Hepatic stellate cell (primary cell): ENCODE measurements at regions not wholly inside any gene's neighbourhood (a gene's known extent, or its start where the extent isn't known, plus 50 kb on each side); places are given as distances from the start of the nearest gene placed in this dataset.
"Not testable (repeated sequence)": the region's sequence is repeated elsewhere in the genome, so short reads cannot be mapped to it uniquely, and the experiment has no call there.

Source experiments
- DNase-seq: peaks from one replicate; pipeline ENCODE4 v3.0.0; 2011; ENCODE audit warnings: low spot score

DNA sequence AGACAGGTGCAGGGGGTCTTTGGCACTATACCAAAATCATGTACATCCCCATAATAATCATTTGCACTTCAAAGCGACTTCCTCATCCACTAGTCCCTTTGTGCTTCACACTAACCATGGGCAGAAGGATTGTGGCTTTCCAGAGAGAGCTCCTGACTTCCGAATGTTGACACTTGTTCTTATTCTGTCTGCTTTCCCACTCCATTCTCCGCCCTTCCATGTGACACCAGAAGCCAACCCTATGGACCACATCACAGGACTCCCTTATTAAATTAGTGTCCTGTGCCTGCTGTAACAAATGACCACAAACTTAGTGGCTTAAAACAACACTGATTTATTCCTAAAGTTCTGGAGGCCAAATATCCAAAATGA, 91.6 kb downstream of the CMC2 start:
- DNase-seq: no peak

DNA sequence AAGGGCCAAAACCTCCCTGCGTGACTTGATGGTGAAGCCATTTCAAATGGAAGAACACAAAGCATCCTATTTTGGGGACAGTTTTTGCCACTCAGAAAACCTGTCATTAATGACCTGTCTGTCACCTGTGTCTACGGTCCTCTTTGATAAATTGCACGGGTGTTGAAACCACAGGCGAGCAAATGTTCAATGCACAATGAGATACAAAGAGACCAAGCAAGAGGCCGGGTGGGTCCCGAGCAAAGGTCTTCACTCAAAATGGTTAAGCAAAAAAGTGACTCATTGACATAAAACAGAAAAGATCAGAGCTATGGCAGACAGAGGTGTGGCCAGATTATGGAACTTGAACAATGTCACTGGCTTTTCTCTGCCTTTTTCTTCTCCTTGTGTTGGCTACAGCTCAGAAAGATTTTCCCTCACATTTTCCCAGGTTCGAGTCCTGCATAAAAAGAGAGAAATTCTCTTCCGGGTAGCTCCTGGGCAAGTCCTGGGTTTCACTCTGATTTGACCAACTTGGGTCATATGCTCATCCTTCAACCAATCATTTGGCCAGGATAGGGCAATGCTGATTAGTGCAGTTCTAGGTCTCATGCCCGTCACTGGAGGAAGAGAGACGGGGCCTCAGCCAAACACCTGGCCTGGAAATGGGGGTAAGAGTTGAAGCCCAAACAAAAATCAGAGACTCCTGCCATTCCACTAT, 92.2 kb downstream of the CMC2 start:
- DNase-seq: no peak

- no peak for DNase-seq
These were observed 93.3 kb downstream of the CMC2 start for GRCh38 chr16:80913397-80913796.

DNA sequence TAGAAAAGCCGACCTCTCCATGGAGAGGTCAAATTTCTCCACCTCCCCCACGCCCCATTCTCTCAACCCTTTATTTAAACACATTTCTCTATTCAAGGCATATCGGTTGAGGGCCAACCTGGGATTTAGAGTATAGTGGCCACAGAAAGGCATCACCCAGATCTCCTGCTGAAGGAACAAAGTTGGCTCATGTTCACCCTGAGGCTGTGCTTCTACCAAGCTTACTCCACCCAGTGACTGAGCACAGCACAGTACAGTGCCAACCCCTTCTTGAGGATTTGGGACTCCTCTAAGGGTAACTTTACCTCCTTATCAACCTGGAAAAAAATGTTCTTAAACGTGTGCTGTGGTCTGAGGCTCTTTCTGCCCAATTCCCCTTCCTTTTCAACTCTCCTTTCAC, 94.0 kb downstream of the CMC2 start:
- no peak for DNase-seq

- DNase-seq: no peak
These were observed 96.3 kb downstream of the CMC2 start for GRCh38 chr16:80910434-80910833.

- DNase-seq: no peak
These were observed 97.0 kb downstream of the CMC2 start for GRCh38 chr16:80909720-80910119.

- DNase-seq: not testable (repeated sequence)
These were observed 100.5 kb downstream of the CMC2 start for GRCh38 chr16:80906169-80906568.

- no peak for DNase-seq
These were observed 99.2 kb upstream of the CDYL2 start for GRCh38 chr16:80903616-80904015.

- no peak for DNase-seq
These were observed 98.1 kb upstream of the CDYL2 start for GRCh38 chr16:80902306-80903110.

DNA sequence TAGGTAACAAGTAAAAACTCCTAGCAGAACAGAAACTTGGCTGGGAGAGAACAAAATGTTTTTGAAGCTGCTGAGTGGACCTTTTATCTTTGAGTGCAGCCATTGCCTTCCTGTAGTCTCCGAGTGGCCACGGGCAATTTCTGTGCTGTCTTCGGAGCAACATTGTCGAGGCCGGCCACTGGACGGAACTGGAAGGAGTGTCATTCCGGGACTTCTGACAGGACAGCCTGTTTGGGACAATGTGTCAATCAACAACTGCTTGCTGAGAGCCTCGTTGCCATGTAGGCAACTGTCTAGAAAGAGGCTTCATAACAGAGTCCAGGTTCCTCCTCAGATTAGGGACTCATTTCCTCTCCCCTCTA, 96.2 kb upstream of the CDYL2 start:
- no peak for DNase-seq

- DNase-seq: peak; percentile 84
These were observed 95.6 kb upstream of the CDYL2 start for GRCh38 chr16:80899809-80900592.

DNA sequence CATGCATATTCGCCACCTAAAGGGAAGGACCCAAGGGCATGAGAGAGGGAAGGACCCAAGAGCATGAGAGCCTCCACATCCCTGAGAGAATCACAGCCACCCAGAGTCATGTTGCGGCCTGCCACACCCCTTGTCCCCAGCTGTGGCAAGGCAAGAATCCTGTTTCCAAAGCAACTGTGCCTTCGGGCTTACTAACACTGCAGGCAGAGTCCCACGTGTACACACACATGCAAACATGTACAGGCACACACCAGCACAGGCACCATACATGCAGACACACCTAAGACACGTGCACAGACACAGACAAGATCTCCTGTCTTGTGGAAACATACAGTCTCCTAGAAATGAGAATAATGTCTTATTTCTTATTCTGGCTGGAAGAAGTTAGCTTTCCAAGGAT, 92.4 kb upstream of the CDYL2 start:
- no peak for DNase-seq

GRCh38 chr16:80894091-80894490, 89.7 kb upstream of the CDYL2 start:
- DNase-seq: no peak

DNA sequence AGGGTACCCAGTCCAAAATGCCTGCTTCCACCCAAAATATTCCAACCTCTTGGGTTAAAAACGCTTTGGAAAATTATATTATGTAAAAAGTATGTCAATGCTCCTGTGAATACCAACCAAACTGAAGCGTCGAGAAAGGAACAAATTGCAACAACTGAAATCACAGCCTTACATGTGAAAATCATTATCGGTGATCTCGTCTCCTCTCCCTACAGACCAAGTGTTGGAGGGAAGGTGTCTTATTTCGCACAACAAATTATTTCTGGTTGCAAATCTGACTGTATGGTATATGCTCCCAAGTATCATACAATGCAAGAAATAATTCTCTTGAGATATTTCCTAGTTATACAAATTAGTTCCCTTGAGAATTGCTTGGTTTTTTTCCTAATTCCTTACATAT, 89.3 kb upstream of the CDYL2 start:
- no peak for DNase-seq

GRCh38 chr16:80892395-80892794, 88.0 kb upstream of the CDYL2 start:
- DNase-seq: not testable (repeated sequence)

DNA sequence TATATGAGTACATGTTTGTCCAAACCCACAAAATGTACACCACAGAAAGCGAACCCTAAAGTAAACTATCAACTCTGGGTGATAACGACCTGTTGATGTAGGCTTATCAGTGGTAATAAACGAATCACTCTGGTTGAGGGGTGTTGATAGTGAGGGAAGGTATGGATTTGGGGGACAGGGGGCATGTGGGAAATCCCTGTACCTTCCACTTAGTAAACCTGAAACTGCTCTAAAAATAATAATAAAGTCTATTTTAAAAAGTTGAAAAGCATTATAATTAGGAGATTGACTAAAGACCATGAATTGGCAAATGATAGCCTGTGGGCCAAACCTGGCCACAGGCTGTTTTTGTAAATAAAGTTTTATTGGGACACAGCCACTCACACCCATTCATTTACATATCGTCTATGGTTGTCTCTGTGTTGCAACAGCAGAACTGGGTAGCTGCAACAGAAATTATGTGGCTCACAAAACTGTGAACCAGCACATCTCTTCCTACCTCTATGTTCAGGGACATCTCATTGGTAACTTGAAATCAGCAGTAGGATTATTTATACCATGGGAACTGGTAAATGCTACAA, 85.5 kb upstream of the CDYL2 start:
- DNase-seq: no peak

- DNase-seq: no peak
These were observed 82.7 kb upstream of the CDYL2 start for GRCh38 chr16:80887062-80887461.

- DNase-seq: no peak
These were observed 79.4 kb upstream of the CDYL2 start for GRCh38 chr16:80883816-80884215.

- DNase-seq: no peak
These were observed 78.8 kb upstream of the CDYL2 start for GRCh38 chr16:80883159-80883642.

DNA sequence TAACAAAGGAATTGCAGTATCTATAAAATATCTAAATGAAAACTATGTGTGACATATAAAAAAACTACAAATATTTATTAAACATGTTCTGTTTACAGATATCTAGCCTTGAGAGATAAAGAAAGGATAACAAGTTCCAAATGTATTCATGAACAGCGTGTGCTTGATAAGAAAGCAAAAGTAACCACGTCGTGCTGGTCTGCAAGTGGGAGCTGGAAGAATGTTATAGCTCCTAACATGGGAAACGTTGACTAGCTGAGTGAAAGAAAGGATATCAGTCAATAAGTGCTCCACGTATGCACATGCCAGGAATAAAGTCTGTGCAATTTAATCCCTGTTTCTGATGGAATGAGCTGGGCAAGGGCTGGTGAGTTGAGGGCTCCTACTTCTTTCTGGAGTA, 71.2 kb upstream of the CDYL2 start:
- no peak for DNase-seq

- DNase-seq: no peak
These were observed 70.5 kb upstream of the CDYL2 start for GRCh38 chr16:80874925-80875324.

DNA sequence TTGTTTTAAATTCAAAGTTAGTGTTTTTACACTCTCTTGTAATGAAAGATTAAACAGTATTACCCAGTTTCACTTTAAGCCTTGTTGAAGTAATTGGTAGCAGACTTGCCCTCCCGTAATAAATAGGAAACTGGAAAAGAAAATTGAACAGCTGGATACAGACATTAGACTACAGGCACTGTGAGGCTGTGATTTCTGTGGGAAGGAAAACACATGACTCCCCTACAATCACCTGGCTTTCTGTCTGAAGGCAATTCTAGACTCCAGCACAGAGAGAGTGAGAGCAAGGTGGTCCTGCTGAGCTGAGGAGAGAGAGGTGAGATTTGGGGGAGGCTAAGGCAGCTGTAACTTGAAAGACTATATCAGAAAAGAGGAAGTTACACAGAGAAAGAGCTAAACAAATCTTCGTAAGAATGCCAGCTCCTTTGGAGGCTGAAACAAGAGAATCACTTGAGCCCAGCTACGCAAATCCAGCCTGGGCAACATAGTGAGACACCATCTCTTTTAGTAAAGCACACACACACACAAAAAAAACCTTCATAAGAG, 57.8 kb upstream of the CDYL2 start:
- DNase-seq: no peak
